ENCODE measurements at regions not wholly inside any gene's neighbourhood (a gene's known extent, or its start where the extent isn't known, plus 50 kb on each side); places are given as distances from the start of the nearest gene placed in this dataset.

DNA sequence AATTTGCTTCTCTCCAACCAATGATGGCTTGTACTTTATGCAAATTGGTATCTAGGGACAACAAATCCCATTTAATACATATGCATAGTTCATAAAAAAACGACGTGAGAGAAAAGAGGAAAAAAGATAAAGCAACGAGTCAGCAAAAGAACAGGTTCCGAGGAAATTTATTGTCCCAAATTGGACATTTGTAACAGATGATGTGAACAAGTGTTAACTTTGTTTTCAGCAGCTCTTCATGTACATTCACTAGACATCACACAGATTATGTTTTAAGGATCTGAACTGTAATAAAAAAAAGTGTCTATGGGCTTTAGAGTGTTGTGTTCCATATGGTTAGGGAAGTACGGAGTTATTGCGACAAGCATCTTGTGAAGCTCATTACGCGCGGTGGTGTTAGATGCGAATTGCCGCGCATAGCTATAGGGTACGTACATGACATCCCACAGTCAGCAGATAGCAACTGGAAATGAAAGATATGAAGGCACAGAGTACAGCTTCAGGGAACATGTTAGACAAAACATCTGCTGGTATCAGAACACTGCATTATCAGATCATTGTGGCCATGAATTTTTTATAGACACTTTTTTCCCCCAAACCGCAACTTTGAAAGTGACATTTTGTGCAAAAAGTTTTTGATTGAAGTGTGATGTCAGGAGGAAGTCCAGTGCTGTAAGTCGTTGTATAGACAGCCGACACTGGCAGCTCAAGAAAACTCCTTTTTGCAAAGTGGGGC, 1073.1 kb upstream of the FANCL start:
- Mint-ChIP-seq H3K36me3 (ENCODE audit: low read depth, unreplicated experiment) (no peaks in the 10 kb centered on the region), H3K9me3 (ENCODE audit: unreplicated experiment) (no peaks in the 10 kb centered on the region), H3K4me3 (ENCODE audit: unreplicated experiment) (no peak overlapping the region), H3K4me1 (ENCODE audit: unreplicated experiment) (no peaks in the 10 kb centered on the region), H3K27me3 (ENCODE audit: unreplicated experiment) (no peaks in the 10 kb centered on the region), H3K27ac (ENCODE audit: unreplicated experiment) (no peak overlapping the region)
- TF ChIP-seq, protein P1, sequence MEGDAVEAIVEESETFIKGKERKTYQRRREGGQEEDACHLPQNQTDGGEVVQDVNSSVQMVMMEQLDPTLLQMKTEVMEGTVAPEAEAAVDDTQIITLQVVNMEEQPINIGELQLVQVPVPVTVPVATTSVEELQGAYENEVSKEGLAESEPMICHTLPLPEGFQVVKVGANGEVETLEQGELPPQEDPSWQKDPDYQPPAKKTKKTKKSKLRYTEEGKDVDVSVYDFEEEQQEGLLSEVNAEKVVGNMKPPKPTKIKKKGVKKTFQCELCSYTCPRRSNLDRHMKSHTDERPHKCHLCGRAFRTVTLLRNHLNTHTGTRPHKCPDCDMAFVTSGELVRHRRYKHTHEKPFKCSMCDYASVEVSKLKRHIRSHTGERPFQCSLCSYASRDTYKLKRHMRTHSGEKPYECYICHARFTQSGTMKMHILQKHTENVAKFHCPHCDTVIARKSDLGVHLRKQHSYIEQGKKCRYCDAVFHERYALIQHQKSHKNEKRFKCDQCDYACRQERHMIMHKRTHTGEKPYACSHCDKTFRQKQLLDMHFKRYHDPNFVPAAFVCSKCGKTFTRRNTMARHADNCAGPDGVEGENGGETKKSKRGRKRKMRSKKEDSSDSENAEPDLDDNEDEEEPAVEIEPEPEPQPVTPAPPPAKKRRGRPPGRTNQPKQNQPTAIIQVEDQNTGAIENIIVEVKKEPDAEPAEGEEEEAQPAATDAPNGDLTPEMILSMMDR (IDR thresholded peaks at IDR 0.05; ENCODE audit: unreplicated experiment): no peak
- no peak for DNase-seq (ENCODE audit: low spot score)

DNA sequence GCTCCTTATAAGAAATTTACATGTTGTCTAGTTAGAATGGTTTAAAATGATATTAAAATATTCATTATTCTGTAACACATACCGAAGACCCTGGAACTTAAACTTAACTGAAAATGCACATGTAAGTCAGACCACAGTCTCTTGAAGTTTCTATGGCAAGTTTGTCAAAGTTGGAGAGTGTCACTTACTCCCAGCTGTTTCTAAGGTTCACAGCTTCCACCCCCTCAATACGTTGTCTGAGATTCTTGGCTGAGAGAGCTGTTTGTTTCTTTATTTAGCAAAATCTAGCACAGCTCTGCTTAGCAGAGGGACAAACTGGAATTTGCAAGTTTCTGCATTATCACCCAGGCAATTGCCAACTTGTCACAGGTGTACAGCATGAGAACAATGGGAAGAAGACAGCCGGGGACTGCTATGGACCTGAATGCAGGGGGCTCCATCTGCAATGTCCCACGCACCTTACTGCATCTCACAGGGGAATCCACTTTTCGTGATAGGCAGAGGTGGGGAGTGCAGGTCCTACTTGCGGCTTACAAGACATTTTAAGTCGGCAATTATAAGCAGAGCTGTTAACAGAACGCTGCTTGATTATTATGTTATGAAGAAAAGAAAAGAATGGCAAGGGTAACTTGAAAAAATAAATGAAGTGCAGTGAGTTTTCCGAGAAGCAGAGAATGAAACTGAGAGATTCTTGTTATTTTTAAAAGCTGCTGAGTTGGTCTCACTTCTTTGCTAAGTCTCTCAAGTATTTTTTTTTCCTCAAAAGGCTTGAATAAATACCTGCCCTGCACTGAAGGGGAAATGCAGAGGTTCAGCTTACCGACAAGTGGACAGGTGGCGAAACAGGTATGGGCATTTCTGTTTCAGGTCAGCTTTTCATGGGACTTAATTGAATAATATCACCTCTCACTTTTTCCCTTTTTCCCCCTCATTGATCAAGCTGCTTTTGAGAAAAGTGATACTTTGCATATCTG, 1072.1 kb upstream of the FANCL start:
- TF ChIP-seq, protein P1 (IDR thresholded peaks at IDR 0.05; ENCODE audit: unreplicated experiment): no peak
- DNase-seq (ENCODE audit: low spot score): no peak
- no peaks in the 10 kb centered on the region for H3K27me3 Mint-ChIP-seq (ENCODE audit: unreplicated experiment)
- no peaks in the 10 kb centered on the region for H3K9me3 Mint-ChIP-seq (ENCODE audit: unreplicated experiment)
- no peak overlapping the region for H3K4me3 Mint-ChIP-seq (ENCODE audit: unreplicated experiment)
- no peak overlapping the region for H3K27ac Mint-ChIP-seq (ENCODE audit: unreplicated experiment)
- H3K4me1 Mint-ChIP-seq (ENCODE audit: unreplicated experiment): no peaks in the 10 kb centered on the region
- H3K36me3 Mint-ChIP-seq (ENCODE audit: low read depth, unreplicated experiment): no peaks in the 10 kb centered on the region

GRCh38 chr2:59312029-59312428, 1070.9 kb upstream of the FANCL start:
- no peak for DNase-seq (ENCODE audit: low spot score)
- Mint-ChIP-seq H3K4me3 (ENCODE audit: unreplicated experiment) (no peak overlapping the region), H3K27ac (ENCODE audit: unreplicated experiment) (no peak overlapping the region), H3K27me3 (ENCODE audit: unreplicated experiment) (no peaks in the 10 kb centered on the region), H3K36me3 (ENCODE audit: low read depth, unreplicated experiment) (no peaks in the 10 kb centered on the region), H3K4me1 (ENCODE audit: unreplicated experiment) (no peaks in the 10 kb centered on the region), H3K9me3 (ENCODE audit: unreplicated experiment) (no peaks in the 10 kb centered on the region)
- TF ChIP-seq, protein P1 (IDR thresholded peaks at IDR 0.05; ENCODE audit: unreplicated experiment): no peak

DNA sequence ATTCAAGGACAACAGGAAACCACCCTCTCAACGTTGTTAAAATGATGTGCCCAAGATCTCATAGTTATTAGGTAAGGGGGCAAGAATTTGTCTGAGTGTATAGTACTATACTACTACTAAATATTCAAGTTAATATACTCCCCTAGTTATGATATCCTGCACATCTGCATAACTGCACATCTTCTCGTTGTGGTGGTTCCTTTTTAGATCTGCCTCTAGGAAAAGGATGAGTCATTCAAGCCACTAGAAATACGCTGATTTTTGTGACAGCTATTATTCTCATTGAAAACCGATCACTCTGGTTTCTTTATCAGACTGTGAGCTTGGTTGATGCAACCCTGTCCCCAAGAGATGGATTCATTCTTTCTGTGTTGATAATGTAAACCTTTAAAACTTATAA, 1067.0 kb upstream of the FANCL start:
- TF ChIP-seq, protein P1 (IDR thresholded peaks at IDR 0.05; ENCODE audit: unreplicated experiment): no peak
- DNase-seq (ENCODE audit: low spot score): no peak
- no peaks in the 10 kb centered on the region for H3K27me3 Mint-ChIP-seq (ENCODE audit: unreplicated experiment)
- no peaks in the 10 kb centered on the region for H3K36me3 Mint-ChIP-seq (ENCODE audit: low read depth, unreplicated experiment)
- no peak overlapping the region for H3K4me3 Mint-ChIP-seq (ENCODE audit: unreplicated experiment)
- H3K4me1 Mint-ChIP-seq (ENCODE audit: unreplicated experiment): no peaks in the 10 kb centered on the region
- no peaks in the 10 kb centered on the region for H3K9me3 Mint-ChIP-seq (ENCODE audit: unreplicated experiment)
- no peak overlapping the region for H3K27ac Mint-ChIP-seq (ENCODE audit: unreplicated experiment)

- Mint-ChIP-seq H3K4me3 (ENCODE audit: unreplicated experiment) (no peak overlapping the region), H3K4me1 (ENCODE audit: unreplicated experiment) (no peaks in the 10 kb centered on the region), H3K27me3 (ENCODE audit: unreplicated experiment) (no peaks in the 10 kb centered on the region), H3K9me3 (ENCODE audit: unreplicated experiment) (no peaks in the 10 kb centered on the region), H3K27ac (ENCODE audit: unreplicated experiment) (no peak overlapping the region), H3K36me3 (ENCODE audit: low read depth, unreplicated experiment) (no peaks in the 10 kb centered on the region)
- TF ChIP-seq, protein P1 (IDR thresholded peaks at IDR 0.05; ENCODE audit: unreplicated experiment): no peak
- no peak for DNase-seq (ENCODE audit: low spot score)
These were observed 1066.1 kb upstream of the FANCL start for GRCh38 chr2:59307196-59307595.
